SK-MEL-5 (cell line): ENCODE measurements at regions not wholly inside any gene's neighbourhood (a gene's known extent, or its start where the extent isn't known, plus 50 kb on each side); places are given as distances from the start of the nearest gene placed in this dataset.
"Not testable (repeated sequence)": the region's sequence is repeated elsewhere in the genome, so short reads cannot be mapped to it uniquely, and the experiment has no call there.

ENCODE experiments used
- DNase-seq: peaks from one replicate; pipeline ENCODE4 v3.0.0-alpha.2; 2016; ENCODE audit warnings: low read depth, low spot score
- in situ Hi-C: cut with HindIII; loops from 2 replicates; pipeline ENCODE4 v1.10.0; 2016; ENCODE audit warnings: low sequenced_read_pairs, high pct_unique_total_duplicates, low pct_unique_long_range_greater_than_20kb

- in situ Hi-C loops = no loop called here
- no peak for DNase-seq
These were observed 203.7 kb upstream of the CFAP20DC start for GRCh38 chr3:59253523-59253922.

DNA sequence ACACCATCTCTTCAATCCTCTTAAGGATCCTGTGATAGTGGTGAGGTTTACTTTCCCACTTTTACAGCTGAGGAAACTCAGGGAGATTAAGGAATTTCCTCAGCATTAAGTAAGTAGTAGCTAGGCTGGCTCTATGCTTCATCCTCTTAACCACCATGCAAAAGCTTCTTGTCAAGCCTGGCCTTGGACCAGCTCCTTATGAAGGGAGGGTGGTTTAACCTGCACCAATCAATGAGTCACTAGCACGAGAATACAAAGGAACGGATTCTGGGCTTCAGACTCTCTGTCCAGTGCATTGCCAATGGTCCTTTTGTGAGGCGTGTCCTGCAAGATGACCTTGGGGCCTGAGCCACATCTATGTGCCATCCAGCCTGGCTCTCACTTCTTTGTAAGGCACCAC lies 202.0 kb upstream of the CFAP20DC start:
- in situ Hi-C loops = no loop called here
- DNase-seq = peak; percentile 42

DNA sequence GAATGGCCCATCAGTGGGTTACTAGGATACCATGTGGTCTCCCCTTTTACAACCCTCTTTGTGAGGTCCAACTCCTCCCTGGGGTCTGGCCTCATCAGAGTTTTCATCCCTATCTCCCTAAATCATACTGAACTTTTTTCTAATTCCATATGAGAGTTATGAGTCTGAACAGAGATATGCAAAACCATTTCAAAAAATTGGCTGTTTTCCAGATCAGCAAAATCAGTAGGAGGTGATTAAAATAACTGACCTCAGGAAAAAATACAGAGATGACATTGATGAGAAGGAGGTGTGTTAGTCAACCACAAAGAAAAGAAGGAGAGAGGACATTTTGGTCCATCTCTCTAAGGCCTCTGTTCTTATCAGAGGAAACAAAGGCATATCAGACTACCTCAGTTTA lies 200.8 kb upstream of the CFAP20DC start:
- in situ Hi-C loops = no loop called here
- no peak for DNase-seq

- in situ Hi-C loops = no loop called here
- DNase-seq = no peak
These were observed 200.0 kb upstream of the CFAP20DC start for GRCh38 chr3:59249698-59250361.

- DNase-seq = peak; percentile 94
These were observed 199.2 kb upstream of the CFAP20DC start for GRCh38 chr3:59249004-59249403.

DNA sequence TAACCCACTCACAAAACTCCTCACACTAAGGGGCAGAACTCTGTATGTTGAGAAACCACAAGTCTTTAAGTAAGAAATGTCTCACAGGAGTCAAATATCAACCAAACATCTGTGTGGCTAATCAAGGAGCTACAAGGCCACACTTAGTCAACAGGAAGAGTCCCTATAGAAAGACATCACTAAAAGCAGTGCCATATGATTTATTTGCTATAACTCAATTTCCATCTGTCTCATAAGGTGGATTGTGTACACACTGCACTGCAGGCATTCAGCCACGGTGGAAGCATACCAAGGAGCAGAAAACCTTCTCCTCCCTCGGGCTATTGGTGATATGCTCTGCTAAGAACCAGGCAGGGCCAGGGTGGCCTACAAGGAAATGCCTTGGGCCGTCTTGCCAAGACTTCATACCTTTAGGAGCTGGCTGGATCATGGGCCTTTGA lies 197.6 kb upstream of the CFAP20DC start:
- in situ Hi-C loops = no loop called here
- DNase-seq = no peak

More at GRCh38 chr3:59249004-59249403, 199.2 kb upstream of the CFAP20DC start:
- in situ Hi-C loops = no loop called here

- no peak for DNase-seq
- in situ Hi-C loops = no loop called here
These were observed 197.0 kb upstream of the CFAP20DC start for GRCh38 chr3:59246719-59247401.

DNA sequence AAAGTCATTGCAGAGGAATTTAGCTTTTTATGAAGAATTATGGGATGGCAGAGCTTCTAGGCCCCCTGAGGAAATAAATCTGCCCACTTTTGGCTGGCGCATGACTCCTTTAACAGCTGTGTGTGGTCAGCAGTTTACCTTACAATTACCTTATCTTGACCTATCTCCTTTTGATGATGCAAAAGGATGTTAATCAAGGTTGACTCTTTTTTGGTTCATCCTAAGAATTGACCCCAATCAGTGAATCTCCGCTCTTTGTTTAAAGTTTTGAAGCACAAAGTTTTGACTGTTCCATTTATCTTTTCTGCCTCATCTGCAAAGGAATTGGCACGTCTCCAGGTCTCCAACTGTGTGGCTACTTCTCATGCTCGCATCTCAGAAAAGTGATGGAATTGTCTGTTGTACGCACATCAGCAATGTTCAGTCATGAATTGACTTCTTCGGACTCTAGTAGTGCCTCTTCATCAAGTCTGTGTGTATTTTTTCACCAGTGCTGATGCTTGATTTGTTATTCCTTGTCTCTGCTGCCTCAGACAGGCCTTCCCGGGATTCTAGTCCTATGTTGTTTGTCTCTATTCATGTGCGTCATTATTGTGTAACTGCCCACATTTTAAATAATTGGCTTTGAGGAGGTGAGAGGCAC lies 196.2 kb upstream of the CFAP20DC start:
- peak; percentile 96 for DNase-seq

DNA sequence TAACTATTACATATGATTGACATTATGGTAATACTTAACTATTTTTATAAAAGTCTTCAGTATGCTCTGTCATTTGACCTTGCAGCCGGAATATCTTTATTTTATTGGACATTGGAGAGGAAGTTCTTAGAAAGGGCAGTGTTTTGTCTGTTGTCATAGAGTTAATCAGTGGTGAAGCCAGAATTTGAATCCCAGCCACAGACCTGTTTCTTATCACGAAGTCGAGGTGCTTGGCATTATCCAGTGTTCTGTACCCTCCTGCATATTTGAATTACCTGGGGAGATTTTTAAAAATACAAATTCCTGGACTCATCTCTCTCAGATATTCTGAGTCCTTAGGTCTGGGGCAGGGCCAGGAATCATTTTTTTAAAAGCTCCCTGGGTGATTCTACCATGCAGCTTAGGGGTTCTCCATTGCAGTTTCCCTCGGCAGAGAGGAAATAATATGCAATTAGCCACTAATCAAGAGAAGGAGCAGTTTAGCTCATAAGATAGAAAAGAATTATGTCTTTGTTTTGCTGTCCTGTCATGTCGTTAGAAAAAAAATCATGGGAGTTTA lies 195.6 kb upstream of the CFAP20DC start:
- peak; percentile 60 for DNase-seq
- in situ Hi-C loops = no loop called here

More for the DNA sequence above, 196.2 kb upstream of the CFAP20DC start:
- in situ Hi-C loops = no loop called here

- in situ Hi-C loops = no loop called here
- no peak for DNase-seq
These were observed 194.5 kb upstream of the CFAP20DC start for GRCh38 chr3:59244343-59244742.

GRCh38 chr3:59243476-59243875 lies 193.7 kb upstream of the CFAP20DC start:
- in situ Hi-C loops = no loop called here

DNA sequence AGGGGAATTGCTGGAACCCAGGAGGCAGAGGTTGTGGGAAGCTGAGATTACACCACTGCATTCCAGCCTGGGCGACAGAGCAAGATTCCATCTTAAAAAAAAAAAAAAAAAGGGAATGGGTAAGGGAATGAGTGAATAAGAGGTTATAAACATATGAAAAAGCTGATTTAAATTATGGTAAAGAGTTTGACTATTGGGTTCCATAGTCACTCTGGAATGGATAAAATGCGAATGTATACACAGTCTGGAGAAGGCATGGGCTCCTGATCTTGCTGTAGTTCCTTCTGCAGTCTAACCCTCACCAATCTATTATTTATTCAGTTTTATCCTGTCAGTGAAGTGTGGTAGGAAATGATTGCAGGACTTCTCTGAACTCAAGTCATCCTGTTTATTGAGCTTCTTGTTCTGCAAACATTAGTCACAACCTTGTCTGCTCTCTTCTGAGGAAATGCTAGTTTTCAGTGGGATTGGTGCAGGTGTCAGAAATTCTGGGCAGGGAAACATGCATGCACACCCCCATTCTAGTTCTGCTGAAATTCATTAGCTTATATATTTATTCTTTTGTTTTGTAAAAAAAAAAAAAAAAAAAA lies 190.9 kb upstream of the CFAP20DC start:
- in situ Hi-C loops = no loop called here
- no peak for DNase-seq

More at GRCh38 chr3:59243476-59243875, 193.7 kb upstream of the CFAP20DC start:
- DNase-seq = no peak

DNA sequence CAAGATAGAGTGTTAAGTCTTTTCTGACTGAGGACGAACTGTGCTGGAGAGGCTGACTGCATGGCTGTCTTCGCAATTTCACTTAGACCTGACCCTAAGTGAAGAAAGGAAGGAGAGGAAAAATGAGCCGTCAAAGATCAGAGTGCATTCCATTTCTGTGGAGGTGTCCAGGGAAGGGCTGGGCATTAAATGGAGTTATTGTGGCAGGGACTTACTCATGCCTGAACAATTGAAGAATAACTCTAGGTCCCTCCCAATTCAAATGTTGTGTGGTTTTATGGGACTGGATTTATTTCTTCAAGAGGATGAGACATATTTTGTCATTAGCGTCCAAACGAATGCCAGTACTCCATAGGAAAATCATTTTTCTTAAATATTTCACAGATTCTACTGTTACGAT lies 187.3 kb upstream of the CFAP20DC start:
- in situ Hi-C loops = no loop called here
- DNase-seq = no peak

GRCh38 chr3:59235634-59236012 lies 185.8 kb upstream of the CFAP20DC start:
- no peak for DNase-seq
- in situ Hi-C loops = no loop called here

DNA sequence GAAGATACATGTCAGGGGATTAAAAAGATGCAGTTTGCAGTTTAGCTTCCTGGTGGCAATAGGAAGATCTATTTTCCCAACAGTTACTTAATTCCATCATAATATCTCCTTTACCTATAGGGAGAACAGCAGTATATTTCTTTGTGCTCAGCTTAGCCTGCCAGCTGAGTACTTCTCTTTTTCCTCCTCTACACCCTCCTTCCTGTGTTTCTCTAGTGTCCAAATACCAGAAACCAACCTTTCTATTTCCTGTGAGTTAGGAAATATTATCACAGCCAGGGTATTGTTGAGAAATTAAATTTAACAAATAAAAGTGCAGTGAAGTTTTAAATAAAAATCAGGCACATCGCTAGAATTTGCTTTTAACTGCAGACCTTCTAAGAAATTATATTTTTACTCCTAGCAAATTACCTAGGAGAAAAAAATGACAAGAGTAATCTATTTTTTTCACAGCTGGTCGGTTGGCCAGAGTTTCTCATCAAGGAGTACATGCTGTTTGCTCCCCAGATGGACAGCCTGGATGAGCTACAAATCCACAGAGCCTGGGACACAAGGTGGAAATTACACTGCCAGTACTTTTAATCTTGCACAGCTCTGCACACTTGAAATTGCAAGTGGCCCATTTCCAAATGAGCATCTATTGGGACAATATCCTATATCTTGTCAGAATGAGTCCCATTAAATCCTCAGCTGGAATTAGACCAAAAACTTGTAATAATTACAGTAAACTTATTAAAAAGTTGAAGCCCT lies 185.2 kb upstream of the CFAP20DC start:
- no peak for DNase-seq
- in situ Hi-C loops = no loop called here

GRCh38 chr3:59230379-59230778 lies 180.6 kb upstream of the CFAP20DC start:
- DNase-seq, in situ Hi-C loops: not testable (repeated sequence)

- in situ Hi-C loops = no loop called here
These were observed 164.0 kb upstream of the CFAP20DC start for GRCh38 chr3:59213860-59214259.

More at GRCh38 chr3:59213860-59214259, 164.0 kb upstream of the CFAP20DC start:
- DNase-seq = no peak
